ENCODE measurements at regions not wholly inside any gene's neighbourhood (a gene's known extent, or its start where the extent isn't known, plus 50 kb on each side); places are given as distances from the start of the nearest gene placed in this dataset.

GRCh38 chr7:84462259-84462658 is 267.7 kb upstream of the SEMA3A start:
- no peak for TF ChIP-seq CTCF (IDR thresholded peaks at IDR 0.05)
- no peak for TF ChIP-seq SIN3A (IDR thresholded peaks at IDR 0.05; ENCODE audit: borderline replicate concordance, insufficient read depth, low read depth, low read length)
- TF ChIP-seq POLR2AphosphoS5 (IDR thresholded peaks at IDR 0.05; ENCODE audit: low read depth, low read length), result no peak
- TF ChIP-seq REST (IDR thresholded peaks at IDR 0.05; ENCODE audit: insufficient read depth in 1 of 2, low read depth in 2 of 2, low read length in 1 of 2), result no peak
- no peak for TF ChIP-seq TCF7L2 (IDR thresholded peaks at IDR 0.05; ENCODE audit: low read depth, low read length)
- CTCF ChIA-PET, result no interaction called here
- no peak for ATAC-seq
- Histone ChIP-seq H3K36me3 (ENCODE audit: control insufficient read depth, insufficient read depth, low read length) (no peaks in the 10 kb centered on the region; the same call in 1 of the 2 replicates), H3K9me3 (ENCODE audit: control insufficient read depth, insufficient read depth, low read depth, low read length) (no peaks in the 10 kb centered on the region), H3K4me3 (ENCODE audit: low read depth in 2 of 2, low read length in 2 of 2) (no peak overlapping the region), H3K27ac (ENCODE audit: low read length) (no peak overlapping the region; the same call in 1 of the 2 replicates), H3K4me1 (ENCODE audit: control insufficient read depth, insufficient read depth, low read length) (no peaks in the 10 kb centered on the region), H3K27me3 (ENCODE audit: control insufficient read depth, insufficient read depth, low read length) (no peaks in the 10 kb centered on the region)
- DNase-seq (ENCODE audit: low read depth, low spot score), result no peak
- intact Hi-C loops (cut with micrococcal nuclease; ENCODE audit: unreplicated experiment), result no loop called here
- POLR2A ChIA-PET, result no interaction called here
- BruUV-seq (replicated peaks), result no TSS peak
- in situ Hi-C loops (cut with HindIII; ENCODE audit: low pct_unique_long_range_greater_than_20kb, low sequenced_read_pairs), result no loop called here

- CTCF ChIA-PET, result no interaction called here
- in situ Hi-C loops (cut with HindIII; ENCODE audit: low pct_unique_long_range_greater_than_20kb, low sequenced_read_pairs), result no loop called here
These were observed 266.5 kb upstream of the SEMA3A start for GRCh38 chr7:84461093-84461492.

More at GRCh38 chr7:84461093-84461492, 266.5 kb upstream of the SEMA3A start:
- POLR2A ChIA-PET, result no interaction called here
- DNase-seq (ENCODE audit: low read depth, low spot score), result no peak
- no peak for TF ChIP-seq TCF7L2 (IDR thresholded peaks at IDR 0.05; ENCODE audit: low read depth, low read length)
- TF ChIP-seq CTCF (IDR thresholded peaks at IDR 0.05), result no peak
- no peak for TF ChIP-seq POLR2AphosphoS5 (IDR thresholded peaks at IDR 0.05; ENCODE audit: low read depth, low read length)
- no peak for TF ChIP-seq SIN3A (IDR thresholded peaks at IDR 0.05; ENCODE audit: borderline replicate concordance, insufficient read depth, low read depth, low read length)
- no peak for TF ChIP-seq REST (IDR thresholded peaks at IDR 0.05; ENCODE audit: insufficient read depth in 1 of 2, low read depth in 2 of 2, low read length in 1 of 2)
- intact Hi-C loops (cut with micrococcal nuclease; ENCODE audit: unreplicated experiment), result no loop called here
- BruUV-seq (replicated peaks), result no TSS peak
- no peaks in the 10 kb centered on the region for H3K4me1 ChIP-seq (ENCODE audit: control insufficient read depth, insufficient read depth, low read length)
- no peaks in the 10 kb centered on the region for H3K9me3 ChIP-seq (ENCODE audit: control insufficient read depth, insufficient read depth, low read depth, low read length)
- H3K4me3 ChIP-seq (ENCODE audit: low read depth in 2 of 2, low read length in 2 of 2), result no peak overlapping the region
- H3K27ac ChIP-seq (ENCODE audit: low read length), result no peak overlapping the region
- H3K27me3 ChIP-seq (ENCODE audit: control insufficient read depth, insufficient read depth, low read length), result no peaks in the 10 kb centered on the region
- H3K36me3 ChIP-seq (ENCODE audit: control insufficient read depth, insufficient read depth, low read length), result no peaks in the 10 kb centered on the region; the same call in 1 of the 2 replicates
- no peak for ATAC-seq
